HEK293 (cell line): ENCODE measurements at regions not wholly inside any gene's neighbourhood (a gene's known extent, or its start where the extent isn't known, plus 50 kb on each side); places are given as distances from the start of the nearest gene placed in this dataset.

Experiments
- CTCF ChIP-seq: fragments of 450-650 bp; formaldehyde crosslinking; IDR thresholded peaks from 2 replicates; pipeline ENCODE4 v1.5.1; 2016; ENCODE audit warnings: missing biosample characterization, missing genetic modification characterization
- PATZ1 ChIP-seq: fragments of 450-650 bp; formaldehyde crosslinking; IDR thresholded peaks from 2 replicates; pipeline ENCODE4 v1.5.1; 2016; ENCODE audit warnings: missing biosample characterization, missing genetic modification characterization
- SP2 ChIP-seq: fragments of 450-650 bp; formaldehyde crosslinking; IDR thresholded peaks from 2 replicates; pipeline ENCODE4 v1.5.1; 2016; ENCODE audit warnings: missing biosample characterization, missing genetic modification characterization
- ZBTB26 ChIP-seq: fragments of 450-650 bp; formaldehyde crosslinking; optimal IDR thresholded peaks from 2 replicates; pipeline ENCODE3; 2016; ENCODE audit warnings: missing biosample characterization, mild to moderate bottlenecking, missing genetic modification characterization

- no peak for TF ChIP-seq PATZ1 (tag by site-specific recombination)
- no peak for TF ChIP-seq CTCF (tag by site-specific recombination)
- no peak for TF ChIP-seq SP2 (tag by site-specific recombination)
- no peak for TF ChIP-seq ZBTB26 (tag by site-specific recombination)
These were observed 126.1 kb upstream of the FAM20C start for GRCh38 chr7:66296-66695.
